Activated CD4-positive, alpha-beta T cell treated with anti-CD3 and anti-CD28 coated beads, Interleukin-2, amount 10 ng/mL, durations not matched to agents 7 days and 5 days (primary cell): ENCODE measurements at regions not wholly inside any gene's neighbourhood (a gene's known extent, or its start where the extent isn't known, plus 50 kb on each side); places are given as distances from the start of the nearest gene placed in this dataset.

Source experiments
- CTCF ChIA-PET: fragments of 350-600 bp; sonication (Branson Sonifier 250); formaldehyde crosslinking; loops from one replicate; lab custom pipeline; 2021; ENCODE audit warnings: antibody characterized with exemption; lab: Charles Lee
- POLR2A ChIA-PET: fragments of 350-600 bp; sonication (Branson Sonifier 250); formaldehyde crosslinking; loops from one replicate; lab custom pipeline; 2021; ENCODE audit warnings: antibody characterized with exemption; lab: Charles Lee
- DNase-seq: peaks from one replicate; pipeline ENCODE4 v3.0.0-alpha.2; 2020
- H3K27ac Mint-ChIP-seq: one replicate; pipeline ENCODE4 v1.8.0; 2021; ENCODE audit warnings: mild to moderate bottlenecking, moderate library complexity, mixed read lengths
- H3K27me3 Mint-ChIP-seq: one replicate; pipeline ENCODE4 v1.8.0; 2021; ENCODE audit warnings: mixed read lengths
- H3K36me3 Mint-ChIP-seq: one replicate; pipeline ENCODE4 v1.8.0; 2021; ENCODE audit warnings: low read depth, mixed read lengths
- H3K4me1 Mint-ChIP-seq: one replicate; pipeline ENCODE4 v1.8.0; 2021; ENCODE audit warnings: mixed read lengths
- H3K4me3 Mint-ChIP-seq: one replicate; pipeline ENCODE4 v1.8.0; 2021; ENCODE audit warnings: mild to moderate bottlenecking, moderate library complexity, mixed read lengths
- H3K9me3 Mint-ChIP-seq: one replicate; pipeline ENCODE4 v1.8.0; 2021; ENCODE audit warnings: mixed read lengths

DNA sequence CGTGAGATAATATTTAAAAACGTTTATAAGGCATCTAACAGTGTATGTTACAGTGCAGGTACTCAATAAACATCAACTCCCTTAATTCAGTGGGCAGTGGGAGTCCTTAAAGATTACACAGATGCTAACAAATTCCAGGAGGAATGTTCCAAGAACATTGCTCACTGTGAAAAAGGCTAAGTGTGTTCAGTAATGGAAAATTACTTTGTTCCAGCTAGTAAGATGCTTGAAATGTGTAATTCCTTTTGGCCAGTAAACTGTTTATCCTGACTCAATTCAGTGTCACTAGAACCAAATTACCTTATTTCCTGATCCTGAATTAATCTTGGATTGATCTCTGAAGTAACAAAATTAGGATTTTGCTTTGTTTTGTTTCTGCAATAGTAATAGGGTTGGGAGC is 54.2 kb upstream of the SEMA6D start:
- ChIA-PET POLR2A (no interaction called here), CTCF (no interaction called here)
- H3K27ac Mint-ChIP-seq: no peak overlapping the region
- no peak overlapping the region for H3K4me3 Mint-ChIP-seq
- no peaks in the 10 kb centered on the region for H3K36me3 Mint-ChIP-seq
- H3K9me3 Mint-ChIP-seq: no peaks in the 10 kb centered on the region
- no peaks in the 10 kb centered on the region for H3K27me3 Mint-ChIP-seq
- DNase-seq: no peak
- no peaks in the 10 kb centered on the region for H3K4me1 Mint-ChIP-seq
